ENCODE measurements at regions not wholly inside any gene's neighbourhood (a gene's known extent, or its start where the extent isn't known, plus 50 kb on each side); places are given as distances from the start of the nearest gene placed in this dataset.
"Not testable (repeated sequence)": the region's sequence is repeated elsewhere in the genome, so short reads cannot be mapped to it uniquely, and the experiment has no call there.

- DNase-seq (ENCODE audit: low spot score): no peak
- in situ Hi-C loops (cut with HindIII; ENCODE audit: low sequenced_read_pairs): no loop called here
These were observed 213.8 kb downstream of the C9orf152 start for GRCh38 chr9:109994141-109994540.

- in situ Hi-C loops (cut with HindIII; ENCODE audit: low sequenced_read_pairs): no loop called here
- no peak for DNase-seq (ENCODE audit: low spot score)
These were observed 210.9 kb downstream of the C9orf152 start for GRCh38 chr9:109996936-109997580.

GRCh38 chr9:109997682-109998081 lies 210.3 kb downstream of the C9orf152 start:
- no peak for DNase-seq (ENCODE audit: low spot score)
- in situ Hi-C loops (cut with HindIII; ENCODE audit: low sequenced_read_pairs): no loop called here

GRCh38 chr9:110005521-110005920 lies 202.4 kb downstream of the C9orf152 start:
- in situ Hi-C loops (cut with HindIII; ENCODE audit: low sequenced_read_pairs); DNase-seq (ENCODE audit: low spot score): not testable (repeated sequence)

- in situ Hi-C loops (cut with HindIII; ENCODE audit: low sequenced_read_pairs): no loop called here
- no peak for DNase-seq (ENCODE audit: low spot score)
These were observed 201.3 kb downstream of the C9orf152 start for GRCh38 chr9:110006657-110007056.

GRCh38 chr9:110007477-110008270 lies 200.3 kb downstream of the C9orf152 start:
- in situ Hi-C loops (cut with HindIII; ENCODE audit: low sequenced_read_pairs): no loop called here
- no peak for DNase-seq (ENCODE audit: low spot score)

- DNase-seq (ENCODE audit: low spot score): no peak
- in situ Hi-C loops (cut with HindIII; ENCODE audit: low sequenced_read_pairs): no loop called here
These were observed 199.3 kb downstream of the C9orf152 start for GRCh38 chr9:110008663-110009062.

- no peak for DNase-seq (ENCODE audit: low spot score)
- in situ Hi-C loops (cut with HindIII; ENCODE audit: low sequenced_read_pairs): no loop called here
These were observed 196.2 kb downstream of the C9orf152 start for GRCh38 chr9:110011628-110012320.

GRCh38 chr9:110013064-110013463 lies 194.9 kb downstream of the C9orf152 start:
- in situ Hi-C loops (cut with HindIII; ENCODE audit: low sequenced_read_pairs): no loop called here
- DNase-seq (ENCODE audit: low spot score): no peak

- no peak for DNase-seq (ENCODE audit: low spot score)
- in situ Hi-C loops (cut with HindIII; ENCODE audit: low sequenced_read_pairs): no loop called here
These were observed 192.2 kb downstream of the C9orf152 start for GRCh38 chr9:110015759-110016158.

- in situ Hi-C loops (cut with HindIII; ENCODE audit: low sequenced_read_pairs): no loop called here
- no peak for DNase-seq (ENCODE audit: low spot score)
These were observed 191.6 kb downstream of the C9orf152 start for GRCh38 chr9:110016340-110016739.

- in situ Hi-C loops (cut with HindIII; ENCODE audit: low sequenced_read_pairs); DNase-seq (ENCODE audit: low spot score): not testable (repeated sequence)
These were observed 187.7 kb downstream of the C9orf152 start for GRCh38 chr9:110020216-110020615.

GRCh38 chr9:110021891-110022290 lies 186.1 kb downstream of the C9orf152 start:
- in situ Hi-C loops (cut with HindIII; ENCODE audit: low sequenced_read_pairs): no loop called here
- DNase-seq (ENCODE audit: low spot score): no peak

GRCh38 chr9:110023221-110023620 lies 184.7 kb downstream of the C9orf152 start:
- DNase-seq (ENCODE audit: low spot score); in situ Hi-C loops (cut with HindIII; ENCODE audit: low sequenced_read_pairs): not testable (repeated sequence)

- in situ Hi-C loops (cut with HindIII; ENCODE audit: low sequenced_read_pairs): no loop called here
- no peak for DNase-seq (ENCODE audit: low spot score)
These were observed 182.3 kb downstream of the C9orf152 start for GRCh38 chr9:110025551-110026170.

GRCh38 chr9:110027671-110028081 lies 180.3 kb downstream of the C9orf152 start:
- in situ Hi-C loops (cut with HindIII; ENCODE audit: low sequenced_read_pairs): no loop called here
- DNase-seq (ENCODE audit: low spot score): no peak

- in situ Hi-C loops (cut with HindIII; ENCODE audit: low sequenced_read_pairs): no loop called here
- no peak for DNase-seq (ENCODE audit: low spot score)
These were observed 179.7 kb downstream of the C9orf152 start for GRCh38 chr9:110028271-110028670.

- in situ Hi-C loops (cut with HindIII; ENCODE audit: low sequenced_read_pairs): no loop called here
These were observed 179.3 kb downstream of the C9orf152 start for GRCh38 chr9:110028676-110029075.

GRCh38 chr9:110029429-110029955 lies 178.5 kb downstream of the C9orf152 start:
- in situ Hi-C loops (cut with HindIII; ENCODE audit: low sequenced_read_pairs): no loop called here
- DNase-seq (ENCODE audit: low spot score): no peak

More at GRCh38 chr9:110028676-110029075, 179.3 kb downstream of the C9orf152 start:
- no peak for DNase-seq (ENCODE audit: low spot score)
